Keratinocyte (primary cell): ENCODE measurements at regions not wholly inside any gene's neighbourhood (a gene's known extent, or its start where the extent isn't known, plus 50 kb on each side); places are given as distances from the start of the nearest gene placed in this dataset.
A peak's percentile ranks its signal among the peaks of the same experiment; 100 is the strongest.

Experiments used
- DNase-seq: peaks from one replicate; pipeline ENCODE4 v3.0.0-alpha.2; 2011; ENCODE audit warnings: low read depth, missing footprints, low spot score
- FAIRE-seq: peaks from 2 replicates; lab custom pipeline; 2011; peaks lifted over from hg19 to GRCh38; lab: Jason Lieb, UNC
- H2AFZ ChIP-seq: 2 replicates; pipeline ENCODE4 v1.6.0; 2012; ENCODE audit warnings: low read length, control low read depth, inconsistent platforms; ENCODE audit not compliant: control insufficient read depth
- H3K27ac ChIP-seq: 2 replicates; pipeline ENCODE4 v1.5.1; 2011; ENCODE audit warnings: low read length; ENCODE audit not compliant: control insufficient read depth, insufficient read depth
- H3K27me3 ChIP-seq: 3 replicates; pipeline ENCODE4 v1.6.0; 2011; ENCODE audit warnings: low read length; ENCODE audit not compliant: control insufficient read depth, insufficient read depth; ENCODE audit errors: extremely low read depth
- H3K36me3 ChIP-seq, 2 experiments: 2 replicates in 1 of 2; 3 replicates in 1 of 2; pipeline ENCODE4 v1.5.1; 2011; ENCODE audit warnings: low read length in 2 of 2, mild to moderate bottlenecking in 1 of 2; ENCODE audit not compliant: control insufficient read depth in 2 of 2, insufficient read depth in 2 of 2; ENCODE audit errors: extremely low read depth in 1 of 2
- H3K4me1 ChIP-seq: 3 replicates; pipeline ENCODE4 v1.5.1; 2011; ENCODE audit warnings: low read length; ENCODE audit not compliant: control insufficient read depth, insufficient read depth; ENCODE audit errors: extremely low read depth
- H3K4me2 ChIP-seq: 3 replicates; pipeline ENCODE4 v1.6.0; 2011; ENCODE audit warnings: low read depth, low read length; ENCODE audit not compliant: control insufficient read depth, insufficient read depth; ENCODE audit errors: extremely low read depth
- H3K4me3 ChIP-seq, 3 experiments: fragments of 200-600 bp in 1 of 3; sonication (generic) in 1 of 3; 2 replicates in 2 of 3; 3 replicates in 1 of 3; pipeline ENCODE4 v1.5.1; 2011 to 2016; ENCODE audit warnings: low read length in 3 of 3, mild to moderate bottlenecking in 3 of 3, control low read depth in 2 of 3, inconsistent platforms in 1 of 3, low read depth in 1 of 3, mixed read lengths in 1 of 3, mixed run types in 1 of 3, moderate library complexity in 1 of 3; ENCODE audit not compliant: control insufficient read depth in 2 of 3, insufficient read depth in 2 of 3; ENCODE audit errors: extremely low read depth in 1 of 3
- H3K79me2 ChIP-seq: 2 replicates; pipeline ENCODE4 v1.6.0; 2012; ENCODE audit warnings: low read length; ENCODE audit not compliant: control insufficient read depth, insufficient read depth
- H3K9ac ChIP-seq: 3 replicates; pipeline ENCODE4 v1.6.0; 2011; ENCODE audit warnings: low read length; ENCODE audit not compliant: control insufficient read depth, insufficient read depth; ENCODE audit errors: extremely low read depth
- H3K9me1 ChIP-seq: 3 replicates; pipeline ENCODE4 v1.6.0; 2011; ENCODE audit warnings: low read length; ENCODE audit not compliant: control insufficient read depth, insufficient read depth; ENCODE audit errors: extremely low read depth
- H3K9me3 ChIP-seq: 2 replicates; pipeline ENCODE4 v1.5.1; 2012; ENCODE audit warnings: low read depth, low read length; ENCODE audit not compliant: control insufficient read depth
- H4K20me1 ChIP-seq: 3 replicates; pipeline ENCODE4 v1.6.0; 2011; ENCODE audit warnings: low read length; ENCODE audit not compliant: control insufficient read depth, insufficient read depth; ENCODE audit errors: extremely low read depth
- CTCF ChIP-seq, 3 experiments: IDR thresholded peaks in 1 of 3; conservative IDR thresholded peaks in 1 of 3; optimal IDR thresholded peaks in 1 of 3; 2 replicates in 2 of 3; 3 replicates in 1 of 3; pipeline versions ENCODE3 to v1.5.1; 2011; ENCODE audit warnings: low read length in 3 of 3, mild to moderate bottlenecking in 3 of 3, moderate library complexity in 2 of 3, control low read depth in 1 of 3, inconsistent platforms in 1 of 3; ENCODE audit not compliant: insufficient read depth in 2 of 3; ENCODE audit errors: extremely low read depth in 1 of 3
- EZH2 ChIP-seq: IDR thresholded peaks from one replicate; pipeline ENCODE4 v1.6.1; 2012; ENCODE audit warnings: inconsistent platforms, mild to moderate bottlenecking, low read length, moderate library complexity
- dilution Hi-C: fragments of 300-500 bp; cut with MboI; formaldehyde crosslinking; loops from one replicate; pipeline ENCODE4 v1.7.0; 2020; ENCODE audit warnings: low sequenced_read_pairs; ENCODE audit not compliant: extremely low pct_ligation_motif_present

GRCh38 chr2:120436460-120436739 lies 90.5 kb downstream of the INHBB start:
- no peaks in the 10 kb centered on the region for H3K79me2 ChIP-seq
- TF ChIP-seq EZH2 (no peak), CTCF (optimal IDR thresholded peaks at IDR 0.05 in 1 of 3, IDR thresholded peaks at IDR 0.05 in 1 of 3, conservative IDR thresholded peaks at IDR 0.05 in 1 of 3; ENCODE audit: extremely low read depth in 1 of 3, insufficient read depth in 2 of 3, low read length in 3 of 3) (no peak)
- DNase-seq (no peak), FAIRE-seq (no peak)
- no peaks in the 10 kb centered on the region for H3K9me3 ChIP-seq
- H3K4me2 ChIP-seq = no peak overlapping the region
- no peak overlapping the region for H3K4me3 ChIP-seq
- no peak overlapping the region for H3K9ac ChIP-seq
- no peaks in the 10 kb centered on the region for H3K9me1 ChIP-seq
- no peaks in the 10 kb centered on the region for H3K4me1 ChIP-seq
- no peak overlapping the region for H2AFZ ChIP-seq
- no peak overlapping the region for H3K27ac ChIP-seq
- no peaks in the 10 kb centered on the region for H4K20me1 ChIP-seq
- dilution Hi-C loops = no loop called here
- H3K36me3 ChIP-seq = no peaks in the 10 kb centered on the region
- H3K27me3 ChIP-seq = no peaks in the 10 kb centered on the region

- Histone ChIP-seq H3K9me3 (no peaks in the 10 kb centered on the region), H3K79me2 (no peaks in the 10 kb centered on the region), H3K4me3 (no peak overlapping the region), H3K4me1 (peaks cover 4% of the 10 kb centered on the region), H3K9ac (no peak overlapping the region), H3K36me3 (no peaks in the 10 kb centered on the region), H2AFZ (no peak overlapping the region), H3K27ac (no peak overlapping the region), H3K27me3 (no peaks in the 10 kb centered on the region), H3K4me2 (no peak overlapping the region), H4K20me1 (no peaks in the 10 kb centered on the region), H3K9me1 (no peaks in the 10 kb centered on the region)
- dilution Hi-C loops = no loop called here
- DNase-seq = no peak
- TF ChIP-seq CTCF (optimal IDR thresholded peaks at IDR 0.05 in 1 of 3, IDR thresholded peaks at IDR 0.05 in 1 of 3, conservative IDR thresholded peaks at IDR 0.05 in 1 of 3; ENCODE audit: extremely low read depth in 1 of 3, insufficient read depth in 2 of 3, low read length in 3 of 3) (peak; percentile 76 to 78 (median 77)), EZH2 (no peak)
- FAIRE-seq = no peak
These were observed 91.1 kb downstream of the INHBB start for GRCh38 chr2:120436885-120437603.
